ENCODE measurements at regions not wholly inside any gene's neighbourhood (a gene's known extent, or its start where the extent isn't known, plus 50 kb on each side); places are given as distances from the start of the nearest gene placed in this dataset.
A peak's percentile ranks its signal among the peaks of the same experiment; 100 is the strongest.

DNA sequence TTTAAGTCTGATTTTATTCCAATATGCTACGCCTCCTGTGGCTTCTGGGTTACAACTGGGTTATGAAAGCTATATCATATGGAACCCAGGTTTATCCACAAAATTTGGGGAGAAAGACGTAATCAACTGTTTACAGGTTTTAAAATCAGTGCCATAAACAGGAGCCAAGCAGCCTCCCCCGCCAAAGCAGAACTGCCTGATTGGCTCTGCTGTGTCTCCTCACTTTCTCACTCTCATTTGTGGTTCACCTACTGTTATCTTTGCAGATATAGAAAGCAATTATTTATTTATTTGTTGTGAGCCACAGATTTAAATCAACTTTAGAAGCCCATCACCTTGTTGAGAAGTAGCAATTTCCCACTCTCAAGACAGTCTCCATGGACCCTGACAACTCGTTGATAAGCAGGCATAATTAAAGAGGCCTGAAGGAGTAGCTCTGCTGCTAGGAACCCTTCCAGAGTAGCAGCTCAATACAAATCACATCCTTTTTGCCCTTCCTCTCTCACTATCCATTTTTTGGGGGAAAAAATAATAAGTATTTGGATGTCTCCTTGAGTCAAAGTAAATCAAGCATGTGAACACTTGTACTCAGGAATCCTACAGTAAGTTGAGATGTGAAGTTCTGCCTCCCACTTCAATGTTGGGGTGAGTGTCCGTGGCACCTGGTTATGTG is 191.0 kb upstream of the CCDC150 start:
- FAIRE-seq: no peak

DNA sequence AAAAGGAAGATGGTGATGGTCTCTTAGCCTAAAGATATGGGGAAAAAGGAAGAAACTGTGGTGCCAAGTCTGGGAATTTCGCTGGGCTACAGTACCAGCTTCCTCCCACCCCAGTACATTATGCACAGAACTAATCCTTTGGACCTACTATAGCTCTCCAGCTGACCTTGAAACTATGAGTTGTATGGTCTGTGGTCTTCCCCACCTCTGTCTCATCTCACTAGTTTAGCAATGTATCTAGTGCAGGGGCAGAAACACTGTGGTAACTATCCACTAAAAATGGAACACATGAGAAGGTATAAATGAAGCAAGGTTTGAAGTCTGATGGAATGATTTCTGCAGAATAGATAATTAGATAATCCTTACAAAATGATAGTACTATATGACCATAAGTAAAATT is 190.4 kb upstream of the CCDC150 start:
- no peak for FAIRE-seq

DNA sequence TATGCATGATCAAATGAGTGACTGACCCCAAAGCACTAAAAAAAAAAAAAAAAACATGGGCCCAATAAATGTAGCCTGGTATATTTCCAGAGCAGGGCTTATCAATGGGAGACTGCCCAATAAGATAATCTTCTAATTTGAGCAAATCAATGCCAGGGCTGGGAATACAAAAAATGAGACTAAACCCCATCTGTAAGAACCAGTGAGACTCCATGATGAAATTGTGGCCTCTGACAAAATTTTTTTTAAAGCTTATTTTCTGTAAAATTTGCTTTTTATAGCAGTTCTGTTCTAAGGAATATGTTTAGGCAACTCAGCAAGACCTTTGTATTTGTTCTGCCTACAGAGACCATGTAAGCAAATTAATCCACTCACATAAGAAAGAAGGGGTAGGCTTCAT is 186.8 kb upstream of the CCDC150 start:
- FAIRE-seq: no peak

DNA sequence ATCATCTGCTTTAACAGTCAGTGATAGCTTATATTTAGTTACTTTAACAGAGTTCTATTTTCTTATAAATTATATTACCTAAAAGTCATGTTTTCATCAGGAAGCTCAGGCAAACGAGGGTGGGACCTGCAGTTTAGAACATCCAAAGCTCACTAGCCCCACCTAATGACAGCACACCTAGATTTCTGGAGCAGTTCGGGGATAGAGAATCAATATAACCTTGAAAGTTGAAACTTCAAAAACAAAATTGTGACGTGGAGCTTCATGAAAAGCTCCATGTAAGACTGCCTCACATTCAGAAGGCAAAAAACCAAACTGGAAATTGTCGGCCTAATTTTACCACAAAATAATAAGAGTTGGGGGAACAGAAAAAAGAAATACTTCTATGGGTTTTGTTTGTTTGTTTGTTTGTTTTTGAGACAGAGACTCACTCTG is 185.9 kb upstream of the CCDC150 start:
- peak; percentile 25 for FAIRE-seq

DNA sequence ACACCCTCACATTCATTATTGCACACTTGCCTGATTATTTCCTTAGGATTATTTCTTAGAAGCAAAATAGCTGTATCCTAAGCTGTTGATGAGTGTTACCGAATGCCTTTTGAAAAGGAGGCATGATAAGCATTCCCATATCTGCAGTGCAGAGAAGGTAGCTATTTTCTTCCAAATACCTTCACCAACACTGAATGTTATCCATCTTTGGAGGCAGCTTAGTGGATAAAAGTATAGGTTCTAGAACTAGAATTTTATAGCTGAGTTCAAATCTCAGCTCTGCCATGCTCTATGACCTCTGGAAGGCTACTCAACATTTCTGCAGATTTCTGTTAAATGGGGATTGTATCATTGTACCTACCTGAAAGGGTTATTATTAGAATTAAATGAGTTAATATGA is 185.0 kb upstream of the CCDC150 start:
- FAIRE-seq: no peak

DNA sequence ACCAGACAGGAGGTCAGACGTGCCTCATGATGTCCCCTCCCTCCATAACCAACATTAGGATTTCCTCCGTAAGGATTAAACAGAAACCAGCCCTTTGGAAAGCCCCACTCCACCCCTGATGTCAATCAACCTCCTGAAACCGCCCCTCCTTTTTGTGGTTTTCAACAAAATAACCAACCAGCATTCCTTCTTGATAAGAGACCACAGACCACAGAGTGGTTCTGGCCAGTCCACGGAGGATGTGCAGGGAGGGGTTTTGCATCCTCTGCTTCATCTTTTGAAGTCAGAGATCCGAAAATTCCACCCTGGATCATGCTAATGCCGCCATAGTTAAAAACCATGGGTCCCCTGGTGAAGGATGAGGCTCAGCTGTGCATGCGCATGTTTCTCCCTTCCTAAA is 180.0 kb upstream of the CCDC150 start:
- FAIRE-seq: no peak

DNA sequence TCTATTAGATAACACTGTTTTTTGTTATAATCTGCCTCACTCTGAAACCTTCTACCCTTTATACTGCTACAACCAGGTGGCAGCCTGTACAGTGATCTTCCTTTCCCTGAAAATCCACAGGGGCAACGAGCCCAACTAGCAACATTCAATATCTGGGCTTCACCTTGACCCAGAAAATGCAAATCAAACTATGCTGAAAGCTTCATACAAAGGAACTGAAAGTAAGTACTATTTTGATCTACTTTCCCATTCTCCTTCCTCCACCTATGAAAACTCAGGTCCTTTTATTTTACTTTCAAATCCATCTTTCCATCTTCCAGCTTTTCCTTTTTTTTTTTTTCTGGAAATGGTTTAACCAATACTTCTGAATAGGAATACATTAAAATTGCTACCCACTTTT is 175.8 kb upstream of the CCDC150 start:
- no peak for FAIRE-seq

DNA sequence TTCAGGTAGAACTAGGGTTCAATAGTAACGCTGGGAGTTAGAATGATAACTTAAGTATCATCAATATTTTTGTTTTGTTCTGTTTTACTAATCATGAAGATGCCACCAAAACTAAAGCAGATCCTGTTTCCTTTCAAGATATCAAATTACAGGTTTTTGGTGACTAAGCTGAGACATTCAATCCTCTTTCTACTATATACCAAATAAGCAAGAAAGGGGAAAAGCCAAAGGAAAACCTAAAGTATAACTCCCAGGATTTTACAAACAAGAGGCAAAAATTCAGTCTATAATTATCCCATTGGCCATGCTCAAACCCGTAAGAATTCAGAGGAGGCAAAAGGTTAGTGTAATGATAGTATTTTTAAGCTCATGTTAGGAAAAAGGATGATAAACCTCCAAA is 175.2 kb upstream of the CCDC150 start:
- no peak for FAIRE-seq

DNA sequence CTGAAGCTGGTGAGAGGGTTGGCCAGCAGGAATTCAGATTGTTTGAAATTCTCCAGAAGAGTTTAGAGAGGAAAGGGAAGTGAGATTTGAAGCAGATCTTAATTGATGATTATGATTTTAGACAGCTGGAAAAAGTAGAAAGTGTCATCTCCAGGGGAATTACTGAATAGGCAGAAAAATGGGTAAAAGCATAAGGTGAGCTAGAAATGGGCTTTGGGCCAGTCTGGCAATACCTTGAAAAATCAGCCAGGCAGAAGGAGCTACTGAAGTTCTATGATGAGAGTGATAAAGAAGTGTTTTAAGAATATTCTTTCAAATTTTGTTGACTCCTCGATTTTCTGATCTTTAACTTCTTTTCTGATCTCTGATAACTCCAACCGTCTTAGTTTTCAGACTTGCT is 172.9 kb upstream of the CCDC150 start:
- FAIRE-seq: no peak

DNA sequence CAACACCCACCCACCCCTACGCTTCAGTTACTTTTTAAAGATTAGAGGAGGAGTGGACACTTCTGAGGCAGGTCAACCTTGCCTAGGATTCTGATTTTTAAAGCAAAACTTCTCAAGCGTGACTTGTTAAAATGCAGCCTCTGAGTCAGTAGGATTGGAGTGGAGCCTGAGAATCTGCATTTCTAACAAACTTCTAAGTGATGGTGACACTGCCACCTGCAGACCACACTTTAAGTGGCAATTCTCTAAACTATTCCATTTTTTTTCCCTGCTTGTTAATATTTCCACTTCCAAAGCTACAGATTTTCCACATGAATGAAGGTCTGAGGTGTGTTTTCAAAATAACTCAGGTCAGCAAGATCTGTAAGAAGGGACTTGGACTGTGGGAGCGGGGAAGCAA is 171.1 kb upstream of the CCDC150 start:
- FAIRE-seq: no peak

DNA sequence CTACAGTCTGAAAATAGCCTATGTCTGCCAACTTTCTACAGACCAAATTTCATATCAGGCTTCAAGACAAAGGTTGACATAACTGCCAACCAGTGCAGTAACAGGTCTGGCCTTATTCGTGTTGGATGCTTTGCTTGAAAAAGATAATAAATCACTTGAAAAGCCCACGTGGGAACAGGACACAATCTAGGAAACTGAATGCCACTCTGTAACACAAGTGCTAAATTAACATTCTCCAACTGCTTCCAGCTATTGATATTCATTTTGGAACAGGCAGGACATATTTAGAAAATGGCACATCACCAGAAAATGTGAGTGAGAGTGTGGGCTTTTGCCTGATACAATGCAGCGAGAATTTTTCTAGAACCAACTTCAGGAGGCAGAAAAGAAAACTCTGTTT is 165.9 kb upstream of the CCDC150 start:
- FAIRE-seq: no peak

DNA sequence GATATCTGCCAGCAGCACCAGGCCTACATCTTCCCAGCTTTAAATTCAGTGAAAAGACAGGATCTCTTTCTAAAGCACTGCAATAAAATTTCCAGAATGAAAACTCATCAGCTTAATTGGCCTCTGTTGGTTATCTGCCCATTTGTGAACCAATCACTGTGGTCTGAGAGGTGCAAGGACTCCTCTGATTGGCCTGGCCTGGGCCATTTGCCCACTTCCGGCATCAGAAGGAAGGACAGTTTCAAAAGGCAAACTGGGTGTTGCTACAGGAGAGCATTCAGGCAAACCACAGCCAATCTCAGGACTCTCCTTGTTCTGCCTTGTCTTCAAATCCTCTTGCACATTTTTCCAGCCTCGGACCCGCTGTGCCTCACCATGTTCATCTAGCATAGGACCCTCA is 163.9 kb upstream of the CCDC150 start:
- no peak for FAIRE-seq

DNA sequence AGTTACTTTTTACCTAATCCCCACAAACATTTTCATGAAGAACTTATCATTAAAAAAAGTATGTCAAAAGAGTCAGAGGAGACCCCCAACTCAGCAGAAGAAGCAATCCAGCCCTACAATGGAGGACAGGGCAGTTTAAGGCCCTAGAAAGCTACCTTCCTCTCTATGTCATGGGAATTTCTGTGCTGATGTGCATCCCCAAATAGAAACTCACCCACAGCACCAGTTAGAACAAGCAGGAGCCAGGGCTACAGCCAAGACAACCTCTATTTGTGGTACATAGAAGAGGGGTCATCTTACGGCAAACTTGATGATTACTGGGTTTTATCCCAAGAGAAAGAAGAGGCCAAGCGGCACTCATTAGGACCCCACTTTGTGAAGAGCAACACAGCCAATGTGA is 160.9 kb upstream of the CCDC150 start:
- FAIRE-seq: no peak

DNA sequence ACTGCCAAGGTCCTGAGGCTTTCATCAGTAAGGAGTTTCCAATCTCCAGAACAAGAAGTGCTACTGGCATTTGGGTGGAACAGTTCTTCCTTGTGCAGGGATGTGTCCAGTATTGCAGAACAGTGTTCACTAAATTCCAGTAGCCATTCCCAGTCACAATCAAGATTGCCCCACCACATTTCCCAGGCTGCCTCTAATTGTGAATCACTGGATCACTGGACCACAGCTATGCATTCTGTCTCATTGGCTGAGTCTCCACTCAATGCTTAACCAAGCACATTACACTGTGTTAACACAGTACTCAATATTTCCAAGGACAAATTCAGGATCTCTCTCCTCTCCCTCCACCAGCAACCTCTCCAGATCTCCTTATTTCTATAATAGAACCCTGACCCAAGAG is 160.2 kb upstream of the CCDC150 start:
- no peak for FAIRE-seq

DNA sequence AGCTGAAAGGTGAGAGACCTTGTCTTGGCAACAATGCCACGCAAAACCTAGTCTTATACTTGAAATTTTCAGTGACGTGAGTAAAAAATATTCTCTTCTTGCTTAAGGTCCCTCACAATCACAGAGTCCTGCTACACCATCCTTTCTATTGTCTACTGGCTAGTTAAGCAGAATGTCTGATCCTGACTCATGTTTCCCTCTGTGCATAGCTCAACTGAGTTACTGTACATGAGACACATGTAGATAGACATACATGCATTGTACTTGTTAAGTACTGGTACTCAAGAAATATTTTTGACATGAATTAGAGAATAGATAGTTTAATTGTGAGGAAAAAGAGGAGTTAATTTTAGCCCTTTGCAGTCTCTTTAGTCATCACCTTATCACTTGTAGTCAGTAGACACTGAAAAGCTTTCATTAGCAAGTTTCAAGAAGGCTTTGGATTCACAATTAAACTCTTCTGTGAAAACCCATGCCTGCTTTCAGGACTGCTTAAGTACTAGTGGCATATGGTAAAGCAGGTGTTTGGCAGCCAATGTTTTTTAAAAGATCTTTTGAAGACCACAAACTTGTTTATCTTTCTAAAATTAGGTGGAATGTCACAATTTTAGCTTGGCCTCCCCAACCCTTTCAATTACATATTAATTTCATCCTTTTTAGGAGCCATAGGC is 158.7 kb upstream of the CCDC150 start:
- FAIRE-seq: no peak

DNA sequence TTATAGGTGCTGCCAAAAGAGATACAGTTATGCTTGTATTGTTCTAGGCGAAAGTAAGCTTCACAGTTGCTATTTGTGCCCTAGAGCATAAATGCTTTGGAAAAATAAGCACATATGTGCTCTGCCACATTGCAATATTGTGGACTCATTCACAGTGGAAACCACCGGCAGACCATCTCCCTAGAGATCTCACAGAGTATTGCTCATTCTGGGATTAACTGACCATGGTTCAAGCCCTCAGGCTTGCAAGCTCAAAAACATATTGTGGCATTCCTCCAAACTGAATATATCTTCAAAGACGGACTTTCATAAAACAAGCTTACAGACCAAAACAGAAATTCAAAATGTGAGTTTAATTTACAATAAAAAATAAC is 158.2 kb upstream of the CCDC150 start:
- no peak for FAIRE-seq

DNA sequence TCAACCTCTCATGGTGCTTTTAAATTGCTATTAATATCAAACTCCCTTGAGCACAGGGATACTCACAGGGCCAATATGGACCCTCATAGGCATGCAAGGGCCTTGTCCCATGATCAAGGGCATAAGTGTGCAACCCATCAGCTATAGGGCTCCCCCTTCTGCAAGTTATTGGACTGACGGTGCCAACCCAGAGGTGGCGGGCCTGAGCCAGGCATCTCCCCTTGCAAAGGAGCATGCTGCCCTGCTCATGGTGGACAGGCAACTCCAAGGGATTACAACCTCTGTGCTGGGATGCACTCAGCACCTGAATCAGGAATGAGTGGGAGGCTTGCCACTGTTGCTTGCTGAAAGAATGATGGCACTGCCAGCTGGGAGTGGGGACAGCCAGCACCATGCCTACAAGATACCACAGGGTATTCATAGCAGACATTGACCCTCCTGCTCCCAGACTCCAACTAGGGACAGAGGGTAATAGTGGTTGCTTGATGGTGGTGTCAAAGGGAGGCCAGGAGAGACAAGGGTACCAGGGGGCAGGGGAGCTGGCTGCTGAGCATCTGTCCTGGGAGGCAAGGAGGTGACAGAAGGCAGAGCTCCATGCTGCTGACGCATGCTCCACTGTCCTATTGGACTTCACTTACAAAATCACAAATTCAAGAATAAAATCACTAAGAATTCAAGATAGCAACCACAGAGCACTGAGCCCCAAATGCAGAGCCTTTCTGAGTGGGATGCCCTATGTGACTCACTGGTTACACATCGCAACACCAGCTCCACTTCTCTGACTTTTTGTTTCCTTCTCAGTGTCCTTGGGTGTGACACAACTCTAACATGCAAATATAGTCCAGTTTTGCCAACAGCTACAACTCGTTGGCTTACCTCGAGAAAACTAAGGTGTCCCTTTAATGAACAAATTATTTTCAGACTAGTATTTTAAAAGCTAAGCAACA is 157.1 kb upstream of the CCDC150 start:
- no peak for FAIRE-seq

DNA sequence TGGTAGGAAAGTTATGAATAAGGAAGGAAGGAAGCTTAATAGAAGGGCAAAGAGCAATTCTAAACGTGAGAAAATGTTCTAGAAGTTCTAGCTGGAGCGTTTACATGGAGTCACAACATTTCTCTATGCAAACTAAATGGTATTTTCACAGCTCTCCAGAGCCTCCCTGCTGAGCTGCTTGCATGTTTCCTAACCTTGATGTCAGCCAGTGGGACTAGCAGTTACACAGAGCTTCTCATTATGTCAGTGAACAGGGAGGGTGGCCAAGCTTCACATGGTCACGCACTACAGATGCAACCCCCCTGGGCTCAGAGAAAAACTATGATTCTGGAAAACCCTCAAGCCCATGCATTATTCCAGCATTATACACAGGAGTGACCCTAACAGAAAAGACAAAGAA is 153.4 kb upstream of the CCDC150 start:
- no peak for FAIRE-seq

DNA sequence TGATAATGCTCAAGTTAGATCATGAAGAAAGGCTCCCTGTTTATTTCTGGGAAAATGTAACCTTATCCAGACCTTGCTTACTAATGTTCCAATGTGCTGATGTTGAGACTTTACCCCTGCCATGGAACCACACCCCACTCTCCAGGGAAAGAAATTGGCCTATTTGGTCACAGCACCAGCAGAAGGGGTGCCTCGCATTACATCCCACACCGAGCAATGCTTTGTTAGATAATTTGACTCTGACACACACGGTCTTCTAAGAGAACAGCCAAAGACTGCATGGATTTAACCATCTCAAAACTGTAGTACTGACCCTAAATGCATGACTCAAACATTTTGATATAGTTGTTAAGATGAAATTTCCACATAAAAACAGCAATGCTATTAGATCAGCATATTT is 152.1 kb upstream of the CCDC150 start:
- no peak for FAIRE-seq

DNA sequence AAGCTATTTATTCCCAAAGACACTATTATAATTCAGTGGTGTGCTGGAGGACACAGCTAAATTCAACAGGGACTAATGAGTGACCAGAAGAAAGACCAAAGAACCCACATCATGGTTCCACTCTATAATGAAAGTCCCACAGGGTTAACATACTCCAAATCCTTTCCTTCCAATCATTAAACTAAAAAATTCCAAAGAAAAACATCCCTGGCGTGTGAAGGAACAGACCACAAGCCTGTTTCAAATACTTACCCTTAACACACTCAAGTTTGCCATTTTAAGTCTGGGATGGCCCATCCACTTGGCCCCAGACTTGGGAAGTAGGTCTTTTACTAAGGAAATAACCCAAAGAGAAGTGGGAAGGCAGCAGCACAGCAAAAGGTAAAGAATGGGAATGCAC is 150.1 kb upstream of the CCDC150 start:
- FAIRE-seq: no peak

DNA sequence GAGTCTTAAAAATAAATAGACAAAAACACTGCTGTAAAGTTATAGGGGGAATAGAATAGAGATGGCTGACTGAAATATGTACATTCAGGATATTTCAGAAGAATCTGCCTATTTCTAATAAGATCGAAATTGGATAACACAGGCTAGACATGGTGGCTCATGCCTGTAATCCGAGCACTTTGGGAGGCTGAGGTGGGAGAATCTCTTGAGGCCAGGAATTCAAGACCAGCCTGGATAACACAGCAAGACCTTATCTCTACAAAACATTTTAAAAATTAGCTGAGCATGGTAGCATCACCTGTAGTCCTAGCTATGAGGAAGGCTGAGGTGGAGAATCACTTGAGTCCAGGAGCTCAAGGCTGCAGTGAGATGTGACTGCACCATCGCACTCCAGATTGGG is 146.6 kb upstream of the CCDC150 start:
- FAIRE-seq: no peak

DNA sequence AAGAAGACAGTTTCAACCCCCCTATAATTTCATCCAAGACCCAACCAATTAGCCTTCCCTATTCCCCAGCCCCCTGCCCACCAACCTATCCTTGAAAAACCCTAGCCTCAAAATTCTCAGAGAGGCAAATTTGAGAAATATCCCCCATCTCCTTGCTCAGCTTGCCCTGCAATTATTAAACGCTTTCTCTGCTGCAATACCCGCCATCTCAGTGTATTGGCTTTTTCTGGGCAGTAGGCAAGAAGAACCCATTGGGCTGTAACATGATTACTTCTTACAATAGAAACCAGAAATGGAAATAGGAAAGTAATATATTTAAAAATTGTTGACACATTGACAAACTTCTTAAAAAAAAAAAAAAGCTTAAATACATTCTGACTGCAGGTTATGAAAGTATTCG is 140.6 kb upstream of the CCDC150 start:
- FAIRE-seq: no peak

DNA sequence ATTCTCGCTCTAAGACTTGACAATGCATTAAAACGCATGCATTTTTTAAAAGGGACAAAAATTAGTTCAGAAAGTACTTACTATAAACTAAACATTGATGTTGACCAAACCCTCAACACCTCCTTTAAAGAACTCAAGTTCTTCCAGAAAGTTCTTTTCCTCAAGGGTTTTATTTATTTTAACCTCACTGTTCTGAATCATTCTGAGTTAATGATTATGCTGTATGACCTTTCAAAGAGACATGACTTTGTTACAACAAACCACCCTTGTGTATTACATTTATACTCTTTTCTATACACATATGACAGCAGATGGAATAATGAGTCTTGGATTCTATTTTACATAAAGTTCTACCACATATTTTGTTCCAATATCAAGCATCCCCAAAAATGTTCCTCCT is 139.8 kb upstream of the CCDC150 start:
- FAIRE-seq: no peak

Measured in A204.1 (cell line).